Testis (tissue), 2 donors: ENCODE measurements at regions not wholly inside any gene's neighbourhood (a gene's known extent, or its start where the extent isn't known, plus 50 kb on each side); places are given as distances from the start of the nearest gene placed in this dataset.

Experiments
- POLR2A ChIP-seq: fragments of 450-650 bp; IDR thresholded peaks from one replicate; pipeline ENCODE4 v1.6.1; 2017; ENCODE audit warnings: antibody characterized with exemption, mild to moderate bottlenecking, moderate library complexity
- TF ChIP-seq, protein P1 (sequence below), 3 experiments: fragments of 450-650 bp in 2 of 3; fragments of 200-600 bp in 1 of 3; sonication (generic) in 1 of 3; IDR thresholded peaks; one replicate each; pipeline ENCODE4 v1.5.1; 2016 to 2019; ENCODE audit warnings: antibody characterized with exemption in 3 of 3, mild to moderate bottlenecking in 2 of 3, moderate library complexity in 1 of 3

DNA sequence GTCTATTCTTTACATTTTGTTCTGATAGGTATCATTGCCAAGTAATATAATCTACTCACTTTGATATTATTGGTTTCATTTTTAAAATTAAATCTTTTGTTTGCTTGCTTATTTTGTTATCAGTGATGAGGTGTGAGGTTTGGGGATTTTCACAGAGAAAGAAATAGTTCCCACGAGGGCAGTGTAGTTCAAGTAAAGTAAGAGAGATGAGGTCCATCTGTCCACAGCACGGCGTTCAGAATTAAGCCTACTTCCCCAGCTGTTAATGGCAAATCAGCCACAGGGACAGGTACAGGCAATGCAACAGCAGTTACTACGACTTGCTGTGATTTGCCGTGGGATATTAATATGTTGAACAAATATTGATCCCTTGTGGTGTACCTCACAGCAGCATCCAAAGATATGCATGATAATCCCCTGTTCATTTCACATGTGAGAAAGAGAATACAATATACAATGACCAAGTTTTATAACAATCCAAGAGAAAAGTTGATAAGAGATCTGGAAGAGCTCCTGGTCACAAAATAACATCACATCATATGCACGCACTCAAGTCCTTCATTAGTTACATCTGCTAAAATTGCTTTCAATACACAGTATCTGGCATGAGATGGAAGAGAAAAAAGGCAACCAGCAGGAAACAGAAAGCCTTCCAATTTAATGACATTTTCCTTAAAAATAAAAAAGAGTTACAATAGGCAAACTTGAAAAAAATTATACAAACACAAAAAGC is 131.6 kb downstream of the TUSC7 start:
- no peak for TF ChIP-seq POLR2A
- TF ChIP-seq, protein P1, sequence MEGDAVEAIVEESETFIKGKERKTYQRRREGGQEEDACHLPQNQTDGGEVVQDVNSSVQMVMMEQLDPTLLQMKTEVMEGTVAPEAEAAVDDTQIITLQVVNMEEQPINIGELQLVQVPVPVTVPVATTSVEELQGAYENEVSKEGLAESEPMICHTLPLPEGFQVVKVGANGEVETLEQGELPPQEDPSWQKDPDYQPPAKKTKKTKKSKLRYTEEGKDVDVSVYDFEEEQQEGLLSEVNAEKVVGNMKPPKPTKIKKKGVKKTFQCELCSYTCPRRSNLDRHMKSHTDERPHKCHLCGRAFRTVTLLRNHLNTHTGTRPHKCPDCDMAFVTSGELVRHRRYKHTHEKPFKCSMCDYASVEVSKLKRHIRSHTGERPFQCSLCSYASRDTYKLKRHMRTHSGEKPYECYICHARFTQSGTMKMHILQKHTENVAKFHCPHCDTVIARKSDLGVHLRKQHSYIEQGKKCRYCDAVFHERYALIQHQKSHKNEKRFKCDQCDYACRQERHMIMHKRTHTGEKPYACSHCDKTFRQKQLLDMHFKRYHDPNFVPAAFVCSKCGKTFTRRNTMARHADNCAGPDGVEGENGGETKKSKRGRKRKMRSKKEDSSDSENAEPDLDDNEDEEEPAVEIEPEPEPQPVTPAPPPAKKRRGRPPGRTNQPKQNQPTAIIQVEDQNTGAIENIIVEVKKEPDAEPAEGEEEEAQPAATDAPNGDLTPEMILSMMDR (IDR thresholded peaks at IDR 0.05): no peak
